ENCODE measurements at regions not wholly inside any gene's neighbourhood (a gene's known extent, or its start where the extent isn't known, plus 50 kb on each side); places are given as distances from the start of the nearest gene placed in this dataset.

DNA sequence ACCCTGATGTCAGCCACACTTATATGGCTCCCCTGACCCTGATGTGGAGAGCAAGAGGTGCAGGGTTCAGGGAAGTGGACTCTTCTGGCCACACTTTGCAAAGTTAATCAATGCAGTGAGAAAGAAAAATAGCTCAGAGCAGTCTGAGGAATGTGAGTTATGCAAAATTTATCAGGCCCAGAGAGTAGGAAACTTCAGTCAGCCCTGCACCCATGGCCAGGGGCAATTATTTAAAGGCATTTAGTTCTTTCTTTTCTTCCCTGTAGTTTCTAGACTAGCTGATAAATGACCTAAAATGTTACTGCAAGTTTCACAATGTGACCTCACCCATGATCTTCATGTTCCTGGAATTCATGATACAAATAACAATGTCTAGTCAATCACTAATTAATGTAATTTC lies 143.7 kb upstream of the GGTLC1 start:
- TF ChIP-seq CTCF (IDR thresholded peaks at IDR 0.05) (no peak), POLR2A (IDR thresholded peaks at IDR 0.05) (no peak)

Data from Peyer's patch (tissue), 4 donors.